H9 (cell line): ENCODE measurements at regions not wholly inside any gene's neighbourhood (a gene's known extent, or its start where the extent isn't known, plus 50 kb on each side); places are given as distances from the start of the nearest gene placed in this dataset.
"Not testable (repeated sequence)": the region's sequence is repeated elsewhere in the genome, so short reads cannot be mapped to it uniquely, and the experiment has no call there.

Experiments used
- DNase-seq: peaks from one replicate; pipeline ENCODE4 v3.0.0-alpha.2; 2017
- H2AFZ ChIP-seq: one replicate; pipeline ENCODE4 v1.6.1; 2013; ENCODE audit warnings: mild to moderate bottlenecking, low read length, control low read depth, moderate library complexity
- H2AK5ac ChIP-seq: 2 replicates; pipeline ENCODE4 v1.6.1; 2013; ENCODE audit warnings: low read length, control low read depth, mixed read lengths; ENCODE audit not compliant: insufficient read length
- H2BK120ac ChIP-seq: one replicate; pipeline ENCODE4 v1.6.1; 2013; ENCODE audit warnings: low read depth, mild to moderate bottlenecking, low read length, control low read depth, inconsistent platforms; ENCODE audit not compliant: poor library complexity, severe bottlenecking
- H2BK12ac ChIP-seq: 2 replicates; pipeline ENCODE4 v1.6.1; 2013; ENCODE audit warnings: low read length, control low read depth, mixed read lengths, low read depth; ENCODE audit not compliant: insufficient read length
- H2BK15ac ChIP-seq: 2 replicates; pipeline ENCODE4 v1.6.1; 2013; ENCODE audit warnings: low read depth, low read length, control low read depth
- H2BK20ac ChIP-seq: one replicate; pipeline ENCODE4 v1.6.1; 2013; ENCODE audit warnings: low read depth, mild to moderate bottlenecking, low read length, control low read depth, inconsistent platforms; ENCODE audit not compliant: poor library complexity, severe bottlenecking
- H2BK5ac ChIP-seq: 2 replicates; pipeline ENCODE4 v1.6.1; 2013; ENCODE audit warnings: low read length, control low read depth, mixed read lengths; ENCODE audit not compliant: insufficient read length
- H3K14ac ChIP-seq: 2 replicates; pipeline ENCODE4 v1.6.1; 2013; ENCODE audit warnings: low read length, control low read depth; ENCODE audit not compliant: insufficient read depth
- H3K18ac ChIP-seq: 2 replicates; pipeline ENCODE4 v1.6.1; 2013; ENCODE audit warnings: low read depth, mild to moderate bottlenecking, mixed read lengths, low read length, control low read depth; ENCODE audit not compliant: insufficient read length
- H3K23ac ChIP-seq: 2 replicates; pipeline ENCODE4 v1.6.1; 2013; ENCODE audit warnings: low read length, control low read depth, mixed read lengths, low read depth; ENCODE audit not compliant: insufficient read length
- H3K23me2 ChIP-seq: 2 replicates; pipeline ENCODE4 v1.6.1; 2013; ENCODE audit warnings: low read depth, mild to moderate bottlenecking, mixed read lengths, low read length, control low read depth; ENCODE audit not compliant: insufficient read length, poor library complexity, severe bottlenecking
- H3K27ac ChIP-seq: 2 replicates; pipeline ENCODE4 v1.5.1; 2013; ENCODE audit warnings: low read length, control low read depth, mixed read lengths, low read depth; ENCODE audit not compliant: insufficient read length
- H3K27me3 ChIP-seq: 2 replicates; pipeline ENCODE4 v1.6.1; 2013; ENCODE audit warnings: low read length, control low read depth, inconsistent platforms; ENCODE audit not compliant: insufficient read depth
- H3K4ac ChIP-seq: 2 replicates; pipeline ENCODE4 v1.6.1; 2013; ENCODE audit warnings: low read depth, mild to moderate bottlenecking, control low read depth, inconsistent platforms, low read length, moderate library complexity
- H3K4me1 ChIP-seq: 2 replicates; pipeline ENCODE4 v1.6.1; 2013; ENCODE audit warnings: low read length, control low read depth, inconsistent platforms; ENCODE audit not compliant: insufficient read depth
- H3K4me2 ChIP-seq: 2 replicates; pipeline ENCODE4 v1.6.1; 2013; ENCODE audit warnings: low read length, control low read depth, mixed read lengths; ENCODE audit not compliant: insufficient read length, insufficient read depth
- H3K56ac ChIP-seq: 2 replicates; pipeline ENCODE4 v1.6.1; 2013; ENCODE audit warnings: low read depth, mild to moderate bottlenecking, mixed read lengths, low read length, control low read depth; ENCODE audit not compliant: insufficient read length
- H3K79me1 ChIP-seq: 2 replicates; pipeline ENCODE4 v1.6.1; 2013; ENCODE audit warnings: low read depth, mild to moderate bottlenecking, moderate library complexity, low read length, control low read depth, inconsistent platforms; ENCODE audit not compliant: insufficient read depth, poor library complexity, severe bottlenecking
- H3K79me2 ChIP-seq: 2 replicates; pipeline ENCODE4 v1.6.1; 2013; ENCODE audit warnings: low read length, control low read depth, inconsistent platforms; ENCODE audit not compliant: insufficient read depth
- H3K9ac ChIP-seq: 2 replicates; pipeline ENCODE4 v1.6.1; 2013; ENCODE audit warnings: low read length, control low read depth, mixed read lengths; ENCODE audit not compliant: insufficient read length; ENCODE audit errors: extremely low read depth
- H3K9me3 ChIP-seq: one replicate; pipeline ENCODE4 v1.6.1; 2013; ENCODE audit warnings: low read depth, low read length, inconsistent platforms; ENCODE audit not compliant: control insufficient read depth
- H3T11ph ChIP-seq: one replicate; pipeline ENCODE4 v1.6.1; 2013; ENCODE audit warnings: mild to moderate bottlenecking, low read length, control low read depth, inconsistent platforms
- H4K20me1 ChIP-seq: one replicate; pipeline ENCODE4 v1.6.1; 2013; ENCODE audit not compliant: control insufficient read depth, insufficient read length, insufficient read depth
- H4K5ac ChIP-seq: 2 replicates; pipeline ENCODE4 v1.6.1; 2013; ENCODE audit warnings: low read depth, mild to moderate bottlenecking, mixed read lengths, low read length, control low read depth; ENCODE audit not compliant: insufficient read length
- H4K8ac ChIP-seq: replicated peaks from 2 replicates; pipeline ENCODE4 v1.6.1; 2013; ENCODE audit warnings: low read length, control low read depth, mixed read lengths, low read depth; ENCODE audit not compliant: insufficient read length
- H4K91ac ChIP-seq: 2 replicates; pipeline ENCODE4 v1.6.1; 2013; ENCODE audit warnings: low read depth, mild to moderate bottlenecking, moderate library complexity, mixed read lengths, low read length, control low read depth; ENCODE audit not compliant: insufficient read length
- H3K27ac Mint-ChIP-seq, 3 experiments: 2 replicates in 2 of 3; 3 replicates in 1 of 3; pipeline ENCODE4 v1.8.0; 2020 to 2021; ENCODE audit warnings: mixed read lengths in 3 of 3, mild to moderate bottlenecking in 1 of 3, moderate library complexity in 1 of 3
- H3K27me3 Mint-ChIP-seq: 2 replicates; pipeline ENCODE4 v1.8.0; 2021; ENCODE audit warnings: low read depth, mild to moderate bottlenecking, moderate library complexity, mixed read lengths
- H3K36me3 Mint-ChIP-seq, 3 experiments: 2 replicates in 2 of 3; 3 replicates in 1 of 3; pipeline ENCODE4 v1.8.0; 2020 to 2021; ENCODE audit warnings: low read depth in 3 of 3, mixed read lengths in 3 of 3; ENCODE audit not compliant: insufficient read depth in 1 of 3
- H3K4me1 Mint-ChIP-seq, 2 experiments: 2 replicates each; pipeline ENCODE4 v1.8.0; 2020; ENCODE audit warnings: mixed read lengths in 2 of 2
- H3K4me3 Mint-ChIP-seq, 2 experiments: 2 replicates in 1 of 2; 3 replicates in 1 of 2; pipeline ENCODE4 v1.8.0; 2020 to 2021; ENCODE audit warnings: mild to moderate bottlenecking in 2 of 2, mixed read lengths in 2 of 2, moderate library complexity in 1 of 2
- H3K9me3 Mint-ChIP-seq, 2 experiments: 2 replicates in 1 of 2; 3 replicates in 1 of 2; pipeline ENCODE4 v1.8.0; 2020; ENCODE audit warnings: mild to moderate bottlenecking in 2 of 2, mixed read lengths in 2 of 2, moderate library complexity in 1 of 2
- WGBS: extraction: QIAGEN DNeasy Blood & Tissue Kit; methylation state at CpG from one replicate; pipeline ENCODE4 v1.1.7; 2013; ENCODE audit warnings: missing lambda C conversion rate, low lambda C conversion rate, mixed read lengths; ENCODE audit not compliant: insufficient read length; ENCODE audit errors: extremely low coverage; 5-methylcytosine and 5-hydroxymethylcytosine counted together

GRCh38 chr4:82272523-82272922 is 101.3 kb downstream of the HNRNPD start:
- not testable (repeated sequence) for H3K27ac ChIP-seq, H2BK5ac ChIP-seq, H2AFZ ChIP-seq, DNase-seq, H3K9me3 ChIP-seq, H3K4ac ChIP-seq, H3K27me3 ChIP-seq, H3K23me2 ChIP-seq, H4K5ac ChIP-seq, H3K4me1 ChIP-seq, H3K79me2 ChIP-seq, H3K56ac ChIP-seq, H3K4me3 Mint-ChIP-seq, H3K18ac ChIP-seq, H4K8ac ChIP-seq, H3K23ac ChIP-seq, H3T11ph ChIP-seq, H3K4me2 ChIP-seq, H2AK5ac ChIP-seq, H2BK20ac ChIP-seq, H4K20me1 ChIP-seq, H3K9ac ChIP-seq, H3K14ac ChIP-seq, H4K91ac ChIP-seq, H3K9me3 Mint-ChIP-seq, H3K79me1 ChIP-seq, H2BK12ac ChIP-seq, H3K36me3 Mint-ChIP-seq, H3K27ac Mint-ChIP-seq, H2BK120ac ChIP-seq
- Mint-ChIP-seq H3K27me3 (peaks cover 16% of the 10 kb centered on the region), H3K4me1 (peaks cover 8 to 11% of the 10 kb centered on the region in 2 experiments)
- WGBS = no CpG with 5 or more reads among the region's 4 CpGs
- 0 out of 2 replicates have a peak overlapping the region, but pooled peaks have one; percentile 94 for H2BK15ac ChIP-seq

- H2BK20ac ChIP-seq, H3K4me1 ChIP-seq, H2AFZ ChIP-seq, H3K9ac ChIP-seq, H3K4me3 Mint-ChIP-seq, H3K9me3 Mint-ChIP-seq, H3K4ac ChIP-seq, H3K23me2 ChIP-seq, H3K4me2 ChIP-seq, H3K9me3 ChIP-seq, H3K36me3 Mint-ChIP-seq, H4K5ac ChIP-seq, H4K8ac ChIP-seq, DNase-seq, H3K27me3 ChIP-seq, H3K79me2 ChIP-seq, H3K23ac ChIP-seq, H3K18ac ChIP-seq, H2BK5ac ChIP-seq, H2BK120ac ChIP-seq, H3K56ac ChIP-seq, H2BK12ac ChIP-seq, H3K27ac Mint-ChIP-seq, H3K14ac ChIP-seq, H4K91ac ChIP-seq, H3T11ph ChIP-seq, H4K20me1 ChIP-seq, H3K79me1 ChIP-seq, H3K27ac ChIP-seq, H2AK5ac ChIP-seq: not testable (repeated sequence)
- Mint-ChIP-seq H3K27me3 (peaks cover 13% of the 10 kb centered on the region), H3K4me1 (peaks cover 8 to 11% of the 10 kb centered on the region in 2 experiments)
- WGBS = no CpG with 5 or more reads among the region's 9 CpGs
- 0 out of 2 replicates have a peak overlapping the region, but pooled peaks have one; percentile 94 for H2BK15ac ChIP-seq
Observed at GRCh38 chr4:82271915-82272480, 101.8 kb downstream of the HNRNPD start.
